HepG2 (cell line): ENCODE measurements at regions not wholly inside any gene's neighbourhood (a gene's known extent, or its start where the extent isn't known, plus 50 kb on each side); places are given as distances from the start of the nearest gene placed in this dataset.

Source experiments
- MYNN ChIP-seq: sonication (generic); formaldehyde crosslinking; IDR thresholded peaks from 2 replicates; pipeline ENCODE4 v1.4.0; 2020; ENCODE audit warnings: mild to moderate bottlenecking, low read depth, missing genetic modification reagents
- NFYB ChIP-seq: sonication (generic); formaldehyde crosslinking; IDR thresholded peaks from 2 replicates; pipeline ENCODE4 v1.4.0; 2020; ENCODE audit warnings: missing genetic modification reagents
- YY1 ChIP-seq: IDR thresholded peaks from 2 replicates; pipeline ENCODE4 v1.6.1; 2011; ENCODE audit warnings: low read length, low read depth, moderate library complexity, mild to moderate bottlenecking; ENCODE audit not compliant: insufficient read depth, insufficient replicate concordance
- ZNF44 ChIP-seq: sonication (generic); formaldehyde crosslinking; IDR thresholded peaks from 2 replicates; pipeline ENCODE4 v1.5.1; 2020; ENCODE audit warnings: mild to moderate bottlenecking, missing genetic modification reagents
- TF ChIP-seq, protein P1 (sequence below): sonication (generic); formaldehyde crosslinking; IDR thresholded peaks from 2 replicates; pipeline ENCODE4 v1.9.0; 2022; ENCODE audit warnings: missing genetic modification reagents, mild to moderate bottlenecking, borderline replicate concordance
- TF ChIP-seq, protein P2 (sequence below): sonication (generic); formaldehyde crosslinking; IDR thresholded peaks from 2 replicates; pipeline ENCODE4 v1.4.0; 2020; ENCODE audit warnings: missing genetic modification reagents, borderline replicate concordance

DNA sequence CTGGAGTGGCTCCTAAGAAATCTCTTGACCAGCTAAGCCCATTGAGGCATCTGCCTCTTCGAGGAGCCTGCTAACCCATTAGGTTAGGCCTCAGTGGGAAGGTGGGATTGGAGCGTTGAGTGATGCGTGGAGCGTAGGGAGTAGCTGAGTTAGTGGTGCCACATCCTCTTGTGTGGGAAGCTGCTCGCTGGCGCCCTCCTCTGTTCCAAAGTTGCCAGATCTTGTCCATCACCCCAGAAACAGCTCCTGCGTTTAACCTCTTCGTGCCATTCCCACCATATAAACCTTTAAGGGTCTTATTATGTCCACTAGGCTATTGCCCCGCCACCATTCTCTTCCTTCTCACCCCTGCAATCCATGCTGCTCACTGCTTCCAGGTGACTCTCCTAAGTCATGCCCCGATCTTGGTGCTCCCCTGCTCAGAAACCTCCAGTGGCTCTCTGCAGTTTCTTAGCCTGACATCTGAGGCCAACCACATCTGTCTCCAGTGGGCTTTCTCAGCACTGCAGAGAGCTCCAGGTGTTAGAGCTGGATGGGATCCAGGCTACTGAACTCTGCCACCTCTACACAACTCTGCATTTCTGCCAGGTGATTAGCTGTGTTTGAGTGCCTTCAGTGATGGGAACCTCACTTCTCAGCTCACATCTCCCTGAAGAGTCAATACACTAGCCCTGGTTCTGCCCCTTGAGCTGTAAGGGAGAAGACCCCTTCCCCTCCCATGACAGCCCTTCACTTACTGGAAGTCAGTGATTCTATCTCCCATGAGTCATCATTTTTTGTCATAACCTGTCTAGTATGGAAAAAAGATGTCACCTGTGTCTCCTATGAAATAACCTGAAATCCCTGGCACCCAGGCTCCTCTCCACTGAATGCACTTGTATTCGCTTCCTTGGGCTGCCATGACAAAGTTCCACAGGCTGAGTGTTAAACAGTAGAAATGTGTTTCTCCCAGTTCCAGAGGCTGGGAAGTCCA is 65.0 kb upstream of the FGFR2 start:
- TF ChIP-seq, protein P1, sequence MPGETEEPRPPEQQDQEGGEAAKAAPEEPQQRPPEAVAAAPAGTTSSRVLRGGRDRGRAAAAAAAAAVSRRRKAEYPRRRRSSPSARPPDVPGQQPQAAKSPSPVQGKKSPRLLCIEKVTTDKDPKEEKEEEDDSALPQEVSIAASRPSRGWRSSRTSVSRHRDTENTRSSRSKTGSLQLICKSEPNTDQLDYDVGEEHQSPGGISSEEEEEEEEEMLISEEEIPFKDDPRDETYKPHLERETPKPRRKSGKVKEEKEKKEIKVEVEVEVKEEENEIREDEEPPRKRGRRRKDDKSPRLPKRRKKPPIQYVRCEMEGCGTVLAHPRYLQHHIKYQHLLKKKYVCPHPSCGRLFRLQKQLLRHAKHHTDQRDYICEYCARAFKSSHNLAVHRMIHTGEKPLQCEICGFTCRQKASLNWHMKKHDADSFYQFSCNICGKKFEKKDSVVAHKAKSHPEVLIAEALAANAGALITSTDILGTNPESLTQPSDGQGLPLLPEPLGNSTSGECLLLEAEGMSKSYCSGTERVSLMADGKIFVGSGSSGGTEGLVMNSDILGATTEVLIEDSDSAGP: no peak
- no peak for TF ChIP-seq ZNF44 (CRISPR knock-in tag)
- TF ChIP-seq NFYB: no peak
- no peak for TF ChIP-seq MYNN (CRISPR knock-in tag)
- TF ChIP-seq YY1: no peak
- TF ChIP-seq, protein P2, sequence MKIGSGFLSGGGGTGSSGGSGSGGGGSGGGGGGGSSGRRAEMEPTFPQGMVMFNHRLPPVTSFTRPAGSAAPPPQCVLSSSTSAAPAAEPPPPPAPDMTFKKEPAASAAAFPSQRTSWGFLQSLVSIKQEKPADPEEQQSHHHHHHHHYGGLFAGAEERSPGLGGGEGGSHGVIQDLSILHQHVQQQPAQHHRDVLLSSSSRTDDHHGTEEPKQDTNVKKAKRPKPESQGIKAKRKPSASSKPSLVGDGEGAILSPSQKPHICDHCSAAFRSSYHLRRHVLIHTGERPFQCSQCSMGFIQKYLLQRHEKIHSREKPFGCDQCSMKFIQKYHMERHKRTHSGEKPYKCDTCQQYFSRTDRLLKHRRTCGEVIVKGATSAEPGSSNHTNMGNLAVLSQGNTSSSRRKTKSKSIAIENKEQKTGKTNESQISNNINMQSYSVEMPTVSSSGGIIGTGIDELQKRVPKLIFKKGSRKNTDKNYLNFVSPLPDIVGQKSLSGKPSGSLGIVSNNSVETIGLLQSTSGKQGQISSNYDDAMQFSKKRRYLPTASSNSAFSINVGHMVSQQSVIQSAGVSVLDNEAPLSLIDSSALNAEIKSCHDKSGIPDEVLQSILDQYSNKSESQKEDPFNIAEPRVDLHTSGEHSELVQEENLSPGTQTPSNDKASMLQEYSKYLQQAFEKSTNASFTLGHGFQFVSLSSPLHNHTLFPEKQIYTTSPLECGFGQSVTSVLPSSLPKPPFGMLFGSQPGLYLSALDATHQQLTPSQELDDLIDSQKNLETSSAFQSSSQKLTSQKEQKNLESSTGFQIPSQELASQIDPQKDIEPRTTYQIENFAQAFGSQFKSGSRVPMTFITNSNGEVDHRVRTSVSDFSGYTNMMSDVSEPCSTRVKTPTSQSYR (CRISPR knock-in tag): no peak
